ENCODE measurements at regions not wholly inside any gene's neighbourhood (a gene's known extent, or its start where the extent isn't known, plus 50 kb on each side); places are given as distances from the start of the nearest gene placed in this dataset.

DNA sequence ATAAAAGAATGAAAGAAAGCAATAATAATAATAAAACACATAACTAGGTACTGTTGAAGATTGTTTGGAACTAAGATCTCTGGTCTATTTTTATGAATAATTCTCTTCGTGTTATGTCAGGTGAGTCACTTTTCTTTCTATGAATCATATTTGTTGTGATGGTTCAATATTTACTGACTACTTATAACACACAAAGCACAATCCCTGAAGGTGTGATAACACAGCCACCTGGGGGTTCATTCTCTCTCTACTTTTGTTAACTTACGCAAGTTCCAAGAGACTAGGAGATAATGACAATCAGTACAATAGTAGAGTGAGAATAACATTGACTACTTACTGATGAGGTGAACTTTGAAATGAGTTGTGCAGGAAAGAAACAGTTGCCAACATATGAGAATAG lies 149.9 kb downstream of the IBTK start:
- intact Hi-C loops (cut with DNase I; ENCODE audit: low total_unique reads) = no loop called here
- Histone ChIP-seq H3K4me3 (no peak overlapping the region), H3K36me3 (no peaks in the 10 kb centered on the region), H3K27me3 (no peaks in the 10 kb centered on the region), H3K27ac (no peak overlapping the region), H3K9me3 (no peaks in the 10 kb centered on the region), H3K4me1 (no peaks in the 10 kb centered on the region)
- TF ChIP-seq, protein P1, sequence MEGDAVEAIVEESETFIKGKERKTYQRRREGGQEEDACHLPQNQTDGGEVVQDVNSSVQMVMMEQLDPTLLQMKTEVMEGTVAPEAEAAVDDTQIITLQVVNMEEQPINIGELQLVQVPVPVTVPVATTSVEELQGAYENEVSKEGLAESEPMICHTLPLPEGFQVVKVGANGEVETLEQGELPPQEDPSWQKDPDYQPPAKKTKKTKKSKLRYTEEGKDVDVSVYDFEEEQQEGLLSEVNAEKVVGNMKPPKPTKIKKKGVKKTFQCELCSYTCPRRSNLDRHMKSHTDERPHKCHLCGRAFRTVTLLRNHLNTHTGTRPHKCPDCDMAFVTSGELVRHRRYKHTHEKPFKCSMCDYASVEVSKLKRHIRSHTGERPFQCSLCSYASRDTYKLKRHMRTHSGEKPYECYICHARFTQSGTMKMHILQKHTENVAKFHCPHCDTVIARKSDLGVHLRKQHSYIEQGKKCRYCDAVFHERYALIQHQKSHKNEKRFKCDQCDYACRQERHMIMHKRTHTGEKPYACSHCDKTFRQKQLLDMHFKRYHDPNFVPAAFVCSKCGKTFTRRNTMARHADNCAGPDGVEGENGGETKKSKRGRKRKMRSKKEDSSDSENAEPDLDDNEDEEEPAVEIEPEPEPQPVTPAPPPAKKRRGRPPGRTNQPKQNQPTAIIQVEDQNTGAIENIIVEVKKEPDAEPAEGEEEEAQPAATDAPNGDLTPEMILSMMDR (IDR thresholded peaks at IDR 0.05) = no peak
- no peak for DNase-seq

DNA sequence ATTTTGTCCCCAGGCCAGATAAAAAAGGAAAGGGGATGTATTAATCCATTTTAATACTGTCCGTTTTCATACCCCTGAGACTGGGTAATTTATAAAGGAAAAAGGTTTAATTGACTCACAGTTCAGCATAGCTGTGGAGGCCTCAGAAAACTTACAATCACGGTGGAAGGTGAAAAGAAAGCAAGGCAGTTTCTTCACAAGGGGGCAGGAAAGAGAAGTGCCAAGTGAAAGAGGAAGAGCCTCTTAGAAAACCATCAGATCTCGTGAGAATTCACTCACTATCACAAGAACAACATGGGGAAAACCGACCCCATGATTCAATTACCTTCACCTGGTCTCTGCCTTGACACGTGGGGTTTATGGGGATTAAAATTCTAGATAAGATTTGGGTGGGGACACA lies 152.5 kb downstream of the IBTK start:
- no peaks in the 10 kb centered on the region for H3K36me3 ChIP-seq
- no peaks in the 10 kb centered on the region for H3K27me3 ChIP-seq
- H3K4me1 ChIP-seq = no peaks in the 10 kb centered on the region
- DNase-seq = no peak
- TF ChIP-seq, protein P1 (IDR thresholded peaks at IDR 0.05) = no peak
- intact Hi-C loops (cut with DNase I; ENCODE audit: low total_unique reads) = no loop called here
- H3K4me3 ChIP-seq = no peak overlapping the region
- H3K27ac ChIP-seq = no peak overlapping the region
- H3K9me3 ChIP-seq = no peaks in the 10 kb centered on the region

DNA sequence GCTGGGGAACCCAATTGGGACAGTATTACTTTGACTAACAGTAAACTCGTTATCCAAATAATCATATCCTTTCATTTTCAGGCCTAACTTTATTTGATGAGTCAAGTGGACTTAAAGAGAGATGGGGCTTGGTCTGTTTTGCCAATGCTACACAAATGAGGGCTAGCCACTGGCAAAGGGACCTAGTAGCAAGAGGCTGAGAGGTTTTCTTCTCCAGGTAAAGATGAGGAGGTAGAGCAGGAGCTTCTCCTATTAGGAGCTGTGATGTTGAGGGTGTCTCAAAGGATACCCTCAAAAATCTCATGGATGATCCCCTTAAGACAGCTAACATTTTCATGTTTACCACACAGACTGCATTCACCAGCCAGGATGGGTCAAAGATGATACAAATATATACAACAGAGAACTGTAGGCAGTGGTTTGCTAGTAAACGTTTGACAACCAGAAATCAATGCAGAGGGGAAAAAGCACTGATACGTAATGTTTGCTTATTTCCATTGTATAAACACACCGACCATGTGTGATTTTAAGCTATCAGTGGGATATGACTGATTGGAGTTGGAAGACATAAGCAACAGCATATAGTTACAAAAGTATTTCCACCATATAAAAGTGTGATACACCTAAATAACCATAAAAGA lies 153.3 kb downstream of the IBTK start:
- Histone ChIP-seq H3K4me3 (no peak overlapping the region), H3K27ac (no peak overlapping the region), H3K9me3 (no peaks in the 10 kb centered on the region), H3K36me3 (no peaks in the 10 kb centered on the region), H3K4me1 (no peaks in the 10 kb centered on the region), H3K27me3 (no peaks in the 10 kb centered on the region)
- intact Hi-C loops (cut with DNase I; ENCODE audit: low total_unique reads) = no loop called here
- TF ChIP-seq, protein P1 (IDR thresholded peaks at IDR 0.05) = no peak
- no peak for DNase-seq

DNA sequence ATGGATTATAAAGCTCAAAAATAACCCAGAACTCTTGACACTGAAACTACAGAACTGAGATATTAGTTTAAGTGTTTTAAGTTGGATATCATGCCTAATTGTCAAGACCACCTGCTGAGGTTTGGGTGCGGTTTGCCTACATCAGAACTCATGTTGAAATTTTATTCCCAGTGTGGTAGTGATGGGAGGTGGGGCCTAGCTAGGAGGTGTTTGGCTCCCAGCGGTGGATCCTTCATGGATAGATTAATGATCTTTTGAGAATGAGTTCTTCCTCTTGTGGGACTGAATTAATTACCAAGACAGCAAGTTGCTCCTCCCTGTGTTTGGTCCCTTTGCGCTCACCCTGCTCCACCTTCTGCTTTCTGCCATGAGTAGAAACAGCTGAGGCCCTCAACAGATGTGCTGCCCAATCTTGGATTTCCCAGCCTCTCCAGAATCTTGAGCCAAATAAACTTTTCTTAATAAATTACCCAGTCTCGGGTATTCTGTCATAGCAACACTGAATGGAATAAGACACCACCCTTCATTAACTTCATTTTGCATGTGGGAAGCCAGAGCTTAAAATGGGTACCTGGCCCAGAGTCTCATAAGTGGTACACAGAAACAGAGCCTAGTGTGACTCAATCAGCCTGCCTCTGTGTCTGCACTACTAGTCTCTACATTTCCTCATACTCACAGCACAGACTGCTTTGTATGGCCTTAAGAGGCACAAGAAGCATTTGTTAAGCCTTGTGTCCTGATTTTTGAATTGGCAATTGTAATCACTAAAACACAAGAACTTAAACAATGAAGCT lies 158.4 kb downstream of the IBTK start:
- Histone ChIP-seq H3K36me3 (no peaks in the 10 kb centered on the region), H3K9me3 (no peaks in the 10 kb centered on the region), H3K27me3 (no peaks in the 10 kb centered on the region), H3K27ac (no peak overlapping the region), H3K4me1 (no peaks in the 10 kb centered on the region), H3K4me3 (no peak overlapping the region)
- TF ChIP-seq, protein P1 (IDR thresholded peaks at IDR 0.05) = no peak
- intact Hi-C loops (cut with DNase I; ENCODE audit: low total_unique reads) = no loop called here
- DNase-seq = no peak

DNA sequence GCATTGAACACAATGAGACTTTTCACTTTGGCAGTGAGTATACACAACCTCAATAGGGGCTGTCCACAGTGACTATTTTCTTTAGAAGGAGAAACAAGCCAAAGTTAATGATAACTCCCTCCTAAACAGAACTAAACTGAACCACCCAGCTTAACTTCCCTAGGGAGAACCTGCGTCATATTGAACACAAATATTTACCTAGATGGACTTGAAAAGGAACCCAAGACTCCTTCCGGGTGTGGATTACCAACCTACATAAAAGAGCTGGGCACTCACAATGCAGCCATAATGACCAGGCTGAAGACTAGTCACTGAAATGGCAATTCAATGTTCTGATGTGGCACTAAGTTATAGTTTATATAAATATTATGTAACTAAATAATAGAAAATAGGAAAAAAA lies 160.6 kb downstream of the IBTK start:
- Histone ChIP-seq H3K36me3 (no peaks in the 10 kb centered on the region), H3K27me3 (no peaks in the 10 kb centered on the region), H3K27ac (no peak overlapping the region), H3K4me3 (no peak overlapping the region), H3K4me1 (no peaks in the 10 kb centered on the region), H3K9me3 (no peaks in the 10 kb centered on the region)
- DNase-seq = no peak
- intact Hi-C loops (cut with DNase I; ENCODE audit: low total_unique reads) = no loop called here
- TF ChIP-seq, protein P1 (IDR thresholded peaks at IDR 0.05) = no peak

Measured in tibial artery (tissue), 4 donors.